ENCODE measurements at regions not wholly inside any gene's neighbourhood (a gene's known extent, or its start where the extent isn't known, plus 50 kb on each side); places are given as distances from the start of the nearest gene placed in this dataset.

- H3K36me3 ChIP-seq (ENCODE audit: insufficient read depth, low read length), result no peaks in the 10 kb centered on the region
- no peaks in the 10 kb centered on the region for H3K9me2 ChIP-seq (replicated peaks; ENCODE audit: low read depth, low read length)
- no peaks in the 10 kb centered on the region for H3K79me2 ChIP-seq (ENCODE audit: insufficient read depth, low read length)
- H3K27me3 ChIP-seq (ENCODE audit: insufficient read depth, low read length, poor library complexity, severe bottlenecking), result no peaks in the 10 kb centered on the region
- H3K9me3 ChIP-seq (ENCODE audit: insufficient read depth, low read depth, low read length), result no peaks in the 10 kb centered on the region
- no peak overlapping the region for H3K4me2 ChIP-seq (ENCODE audit: low read depth, low read length, poor library complexity, severe bottlenecking)
- H2AFZ ChIP-seq (ENCODE audit: low read length), result no peak overlapping the region
- TF ChIP-seq EZH2phosphoT487 (IDR thresholded peaks at IDR 0.05; ENCODE audit: borderline replicate concordance), result no peak
- no peak for TF ChIP-seq CTCF (conservative IDR thresholded peaks at IDR 0.05; ENCODE audit: low read length)
- no peaks in the 10 kb centered on the region for H3K4me1 ChIP-seq (ENCODE audit: insufficient read depth, low read length, poor library complexity, severe bottlenecking)
- H3K4me3 ChIP-seq (ENCODE audit: low read length, poor library complexity, severe bottlenecking), result no peak overlapping the region
- no peaks in the 10 kb centered on the region for H3F3A ChIP-seq (ENCODE audit: low read depth)
- no peak overlapping the region for H3K9ac ChIP-seq (ENCODE audit: low read depth, low read length, poor library complexity, severe bottlenecking)
- no peaks in the 10 kb centered on the region for H4K20me1 ChIP-seq (ENCODE audit: insufficient read depth, low read length, poor library complexity, severe bottlenecking)
Observed at GRCh38 chr20:48460681-48461080, 367.1 kb downstream of the PREX1 start.

- Histone ChIP-seq H3K9ac (ENCODE audit: low read depth, low read length, poor library complexity, severe bottlenecking) (no peak overlapping the region), H3K4me2 (ENCODE audit: low read depth, low read length, poor library complexity, severe bottlenecking) (no peak overlapping the region), H3K79me2 (ENCODE audit: insufficient read depth, low read length) (no peaks in the 10 kb centered on the region), H3K4me3 (ENCODE audit: low read length, poor library complexity, severe bottlenecking) (no peak overlapping the region), H3K36me3 (ENCODE audit: insufficient read depth, low read length) (no peaks in the 10 kb centered on the region), H2AFZ (ENCODE audit: low read length) (no peak overlapping the region), H3K9me2 (replicated peaks; ENCODE audit: low read depth, low read length) (no peaks in the 10 kb centered on the region), H3K9me3 (ENCODE audit: insufficient read depth, low read depth, low read length) (no peaks in the 10 kb centered on the region), H3K4me1 (ENCODE audit: insufficient read depth, low read length, poor library complexity, severe bottlenecking) (no peaks in the 10 kb centered on the region), H3F3A (ENCODE audit: low read depth) (no peaks in the 10 kb centered on the region), H3K27me3 (ENCODE audit: insufficient read depth, low read length, poor library complexity, severe bottlenecking) (no peaks in the 10 kb centered on the region), H4K20me1 (ENCODE audit: insufficient read depth, low read length, poor library complexity, severe bottlenecking) (no peaks in the 10 kb centered on the region)
- TF ChIP-seq CTCF (conservative IDR thresholded peaks at IDR 0.05; ENCODE audit: low read length) (no peak), EZH2phosphoT487 (IDR thresholded peaks at IDR 0.05; ENCODE audit: borderline replicate concordance) (no peak)
Observed at GRCh38 chr20:48459722-48460395, 367.9 kb downstream of the PREX1 start.

DNA sequence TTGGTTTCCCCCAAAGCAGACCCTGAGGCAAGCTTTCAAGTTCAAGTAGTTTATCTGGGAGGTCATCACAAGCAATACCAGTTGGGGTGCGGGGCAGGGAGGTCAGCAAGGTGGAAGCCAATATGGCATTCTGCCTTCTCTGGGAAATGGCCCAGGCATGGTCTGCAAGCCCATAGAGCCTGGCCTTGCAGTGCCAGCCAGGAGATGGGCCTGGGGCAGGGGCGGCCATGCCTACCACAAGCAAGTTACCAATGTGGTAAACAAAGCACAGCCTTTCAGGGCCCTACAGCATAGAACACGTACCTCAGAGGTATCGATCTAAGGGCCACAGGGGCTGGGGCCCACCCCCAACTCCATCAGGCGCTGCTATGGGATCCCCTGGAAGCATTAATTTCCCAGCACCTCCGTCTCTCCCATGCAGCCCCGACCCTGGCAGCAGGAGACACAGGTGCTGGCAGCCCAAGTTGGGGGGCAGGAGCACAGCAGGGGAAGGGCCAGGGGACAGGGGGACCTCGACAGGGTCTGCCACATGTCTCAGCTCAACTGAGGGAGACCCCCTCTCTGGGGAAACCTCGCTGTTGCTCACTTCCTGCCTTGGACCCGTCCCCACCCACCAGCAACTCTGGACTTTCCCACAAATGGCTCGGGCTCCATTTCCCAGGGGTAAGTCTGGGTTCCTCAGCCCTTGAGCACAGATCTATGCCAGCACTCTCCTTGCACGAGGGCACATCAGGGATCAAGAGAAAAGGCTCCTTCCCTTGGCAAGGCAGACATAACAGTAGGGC lies 369.0 kb downstream of the PREX1 start:
- no peak for TF ChIP-seq EZH2phosphoT487 (IDR thresholded peaks at IDR 0.05; ENCODE audit: borderline replicate concordance)
- TF ChIP-seq CTCF (conservative IDR thresholded peaks at IDR 0.05; ENCODE audit: low read length), result no peak
- no peak overlapping the region for H2AFZ ChIP-seq (ENCODE audit: low read length)
- H3K79me2 ChIP-seq (ENCODE audit: insufficient read depth, low read length), result no peaks in the 10 kb centered on the region
- H3K4me3 ChIP-seq (ENCODE audit: low read length, poor library complexity, severe bottlenecking), result no peak overlapping the region
- H3K9ac ChIP-seq (ENCODE audit: low read depth, low read length, poor library complexity, severe bottlenecking), result no peak overlapping the region
- H3F3A ChIP-seq (ENCODE audit: low read depth), result no peaks in the 10 kb centered on the region
- no peaks in the 10 kb centered on the region for H3K9me2 ChIP-seq (replicated peaks; ENCODE audit: low read depth, low read length)
- no peaks in the 10 kb centered on the region for H3K4me1 ChIP-seq (ENCODE audit: insufficient read depth, low read length, poor library complexity, severe bottlenecking)
- no peaks in the 10 kb centered on the region for H3K36me3 ChIP-seq (ENCODE audit: insufficient read depth, low read length)
- H3K9me3 ChIP-seq (ENCODE audit: insufficient read depth, low read depth, low read length), result no peaks in the 10 kb centered on the region
- H3K4me2 ChIP-seq (ENCODE audit: low read depth, low read length, poor library complexity, severe bottlenecking), result no peak overlapping the region
- H4K20me1 ChIP-seq (ENCODE audit: insufficient read depth, low read length, poor library complexity, severe bottlenecking), result no peaks in the 10 kb centered on the region
- H3K27me3 ChIP-seq (ENCODE audit: insufficient read depth, low read length, poor library complexity, severe bottlenecking), result no peaks in the 10 kb centered on the region
